ENCODE measurements at regions not wholly inside any gene's neighbourhood (a gene's known extent, or its start where the extent isn't known, plus 50 kb on each side); places are given as distances from the start of the nearest gene placed in this dataset.

GRCh38 chr18:57856557-57857280, 53.6 kb upstream of the ATP8B1 start:
- H3K27me3 ChIP-seq (ENCODE audit: low read depth, low read length) = peaks cover 14% of the 10 kb centered on the region
- H3K36me3 ChIP-seq (replicated peaks; ENCODE audit: low read depth, low read length) = no peaks in the 10 kb centered on the region
- H4K20me1 ChIP-seq (ENCODE audit: insufficient read depth, low read length) = no peaks in the 10 kb centered on the region
- no peak overlapping the region for H3K9ac ChIP-seq (ENCODE audit: low read length)
- no peak for TF ChIP-seq EZH2phosphoT487 (IDR thresholded peaks at IDR 0.05; ENCODE audit: low read depth)
- no peak for TF ChIP-seq CTCF (IDR thresholded peaks at IDR 0.05; ENCODE audit: low read depth, low read length)
- H3K27ac ChIP-seq (ENCODE audit: low read length) = no peak overlapping the region
- H3K4me1 ChIP-seq (ENCODE audit: low read length) = peaks cover 18% of the 10 kb centered on the region
- H3K79me2 ChIP-seq (ENCODE audit: low read length) = no peaks in the 10 kb centered on the region
- no peak overlapping the region for H3K4me3 ChIP-seq (ENCODE audit: low read length)
- peak overlapping the region; percentile 40; the same call in 1 of the 2 replicates for H2AFZ ChIP-seq (ENCODE audit: low read depth, low read length)
- H3K9me3 ChIP-seq (ENCODE audit: insufficient read depth, low read length) = no peaks in the 10 kb centered on the region
- peak overlapping the region; percentile 39 for H3K4me2 ChIP-seq (ENCODE audit: low read length)

DNA sequence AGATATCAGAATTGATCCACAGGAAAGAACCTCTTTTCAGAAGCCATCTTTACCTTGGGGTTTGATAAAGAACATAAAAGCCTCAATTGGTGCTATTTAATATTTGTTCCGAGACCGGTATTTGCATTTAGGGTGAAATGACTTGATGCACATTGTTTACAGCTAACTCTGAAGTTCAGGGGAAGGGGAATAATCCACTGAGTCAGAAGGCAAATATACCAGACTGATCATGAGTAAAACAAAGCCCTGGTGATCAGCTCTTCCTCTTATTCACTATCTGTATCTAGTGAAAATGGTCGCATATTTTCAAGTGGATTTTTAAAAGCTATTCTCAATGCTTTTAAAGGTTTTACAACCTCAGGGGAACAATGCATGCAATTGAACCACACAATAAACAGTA, 53.0 kb upstream of the ATP8B1 start:
- Histone ChIP-seq H3K4me1 (ENCODE audit: low read length) (peaks cover 18% of the 10 kb centered on the region), H3K27ac (ENCODE audit: low read length) (no peak overlapping the region), H3K4me3 (ENCODE audit: low read length) (no peak overlapping the region), H2AFZ (ENCODE audit: low read depth, low read length) (peak overlapping the region; percentile 40), H3K79me2 (ENCODE audit: low read length) (no peaks in the 10 kb centered on the region), H4K20me1 (ENCODE audit: insufficient read depth, low read length) (no peaks in the 10 kb centered on the region), H3K27me3 (ENCODE audit: low read depth, low read length) (peaks cover 14% of the 10 kb centered on the region), H3K4me2 (ENCODE audit: low read length) (peak overlapping the region; percentile 39), H3K9me3 (ENCODE audit: insufficient read depth, low read length) (no peaks in the 10 kb centered on the region), H3K36me3 (replicated peaks; ENCODE audit: low read depth, low read length) (no peaks in the 10 kb centered on the region), H3K9ac (ENCODE audit: low read length) (no peak overlapping the region)
- TF ChIP-seq EZH2phosphoT487 (IDR thresholded peaks at IDR 0.05; ENCODE audit: low read depth) (no peak), CTCF (IDR thresholded peaks at IDR 0.05; ENCODE audit: low read depth, low read length) (no peak)

- Histone ChIP-seq H4K20me1 (ENCODE audit: insufficient read depth, low read length) (no peaks in the 10 kb centered on the region), H2AFZ (ENCODE audit: low read depth, low read length) (no peak overlapping the region), H3K27me3 (ENCODE audit: low read depth, low read length) (peaks cover 8% of the 10 kb centered on the region), H3K9ac (ENCODE audit: low read length) (no peak overlapping the region), H3K36me3 (replicated peaks; ENCODE audit: low read depth, low read length) (no peaks in the 10 kb centered on the region), H3K79me2 (ENCODE audit: low read length) (no peaks in the 10 kb centered on the region), H3K9me3 (ENCODE audit: insufficient read depth, low read length) (no peaks in the 10 kb centered on the region), H3K4me3 (ENCODE audit: low read length) (no peak overlapping the region), H3K27ac (ENCODE audit: low read length) (no peak overlapping the region), H3K4me1 (ENCODE audit: low read length) (peaks cover 21% of the 10 kb centered on the region), H3K4me2 (ENCODE audit: low read length) (no peak overlapping the region)
- TF ChIP-seq EZH2phosphoT487 (IDR thresholded peaks at IDR 0.05; ENCODE audit: low read depth) = no peak
Measured at GRCh38 chr18:57855551-57855950, 52.4 kb upstream of the ATP8B1 start.

GRCh38 chr18:57854726-57855125, 51.6 kb upstream of the ATP8B1 start:
- no peak for TF ChIP-seq CTCF (IDR thresholded peaks at IDR 0.05; ENCODE audit: low read depth, low read length)
- TF ChIP-seq EZH2phosphoT487 (IDR thresholded peaks at IDR 0.05; ENCODE audit: low read depth) = no peak

More at GRCh38 chr18:57854726-57855125, 51.6 kb upstream of the ATP8B1 start:
- Histone ChIP-seq H3K27me3 (ENCODE audit: low read depth, low read length) (peaks cover under 1% of the 10 kb centered on the region; the same call in 1 of the 2 replicates), H3K4me3 (ENCODE audit: low read length) (no peak overlapping the region), H3K9me3 (ENCODE audit: insufficient read depth, low read length) (no peaks in the 10 kb centered on the region), H3K36me3 (replicated peaks; ENCODE audit: low read depth, low read length) (no peaks in the 10 kb centered on the region), H3K9ac (ENCODE audit: low read length) (no peak overlapping the region), H3K27ac (ENCODE audit: low read length) (no peak overlapping the region), H4K20me1 (ENCODE audit: insufficient read depth, low read length) (no peaks in the 10 kb centered on the region), H2AFZ (ENCODE audit: low read depth, low read length) (no peak overlapping the region), H3K4me1 (ENCODE audit: low read length) (peaks cover 29% of the 10 kb centered on the region), H3K4me2 (ENCODE audit: low read length) (no peak overlapping the region), H3K79me2 (ENCODE audit: low read length) (no peaks in the 10 kb centered on the region)
